A673 (cell line): ENCODE measurements at regions not wholly inside any gene's neighbourhood (a gene's known extent, or its start where the extent isn't known, plus 50 kb on each side); places are given as distances from the start of the nearest gene placed in this dataset.

Experiments used
- EZH2 ChIP-seq: fragments of 200-600 bp; sonication (generic); IDR thresholded peaks from 2 replicates; pipeline ENCODE4 v1.6.1; 2017; ENCODE audit warnings: borderline replicate concordance, low read depth, mild to moderate bottlenecking, mixed read lengths, antibody characterized with exemption, low read length; ENCODE audit not compliant: poor library complexity, severe bottlenecking
- TF ChIP-seq, protein P1 (sequence below): fragments of 300-800, 200-600 bp; sonication (generic); conservative IDR thresholded peaks from 2 replicates; pipeline ENCODE4 v1.5.1; 2017; ENCODE audit warnings: low read depth, mild to moderate bottlenecking, antibody characterized with exemption, low read length, moderate library complexity, mixed read lengths

DNA sequence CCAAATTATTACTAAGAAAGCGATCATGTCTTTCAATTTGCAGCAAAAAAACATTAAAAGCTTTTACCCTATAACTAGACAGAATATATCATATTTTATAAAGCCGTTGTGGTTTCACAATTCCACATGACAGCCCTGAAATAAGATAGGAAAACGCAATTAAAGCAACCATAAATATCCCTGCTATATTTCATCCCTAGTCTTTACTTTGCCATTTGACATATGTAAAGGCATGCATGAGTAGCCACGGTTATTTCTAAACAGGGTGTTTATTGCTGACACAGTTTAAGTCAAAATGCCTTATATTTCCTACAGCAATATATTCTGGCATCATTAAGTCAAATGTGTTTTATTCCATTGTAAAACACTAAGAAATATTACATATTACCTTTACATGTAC lies 239.9 kb downstream of the DSEL start:
- TF ChIP-seq, protein P1, sequence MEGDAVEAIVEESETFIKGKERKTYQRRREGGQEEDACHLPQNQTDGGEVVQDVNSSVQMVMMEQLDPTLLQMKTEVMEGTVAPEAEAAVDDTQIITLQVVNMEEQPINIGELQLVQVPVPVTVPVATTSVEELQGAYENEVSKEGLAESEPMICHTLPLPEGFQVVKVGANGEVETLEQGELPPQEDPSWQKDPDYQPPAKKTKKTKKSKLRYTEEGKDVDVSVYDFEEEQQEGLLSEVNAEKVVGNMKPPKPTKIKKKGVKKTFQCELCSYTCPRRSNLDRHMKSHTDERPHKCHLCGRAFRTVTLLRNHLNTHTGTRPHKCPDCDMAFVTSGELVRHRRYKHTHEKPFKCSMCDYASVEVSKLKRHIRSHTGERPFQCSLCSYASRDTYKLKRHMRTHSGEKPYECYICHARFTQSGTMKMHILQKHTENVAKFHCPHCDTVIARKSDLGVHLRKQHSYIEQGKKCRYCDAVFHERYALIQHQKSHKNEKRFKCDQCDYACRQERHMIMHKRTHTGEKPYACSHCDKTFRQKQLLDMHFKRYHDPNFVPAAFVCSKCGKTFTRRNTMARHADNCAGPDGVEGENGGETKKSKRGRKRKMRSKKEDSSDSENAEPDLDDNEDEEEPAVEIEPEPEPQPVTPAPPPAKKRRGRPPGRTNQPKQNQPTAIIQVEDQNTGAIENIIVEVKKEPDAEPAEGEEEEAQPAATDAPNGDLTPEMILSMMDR: no peak
- TF ChIP-seq EZH2: no peak
